ENCODE measurements at regions not wholly inside any gene's neighbourhood (a gene's known extent, or its start where the extent isn't known, plus 50 kb on each side); places are given as distances from the start of the nearest gene placed in this dataset.

DNA sequence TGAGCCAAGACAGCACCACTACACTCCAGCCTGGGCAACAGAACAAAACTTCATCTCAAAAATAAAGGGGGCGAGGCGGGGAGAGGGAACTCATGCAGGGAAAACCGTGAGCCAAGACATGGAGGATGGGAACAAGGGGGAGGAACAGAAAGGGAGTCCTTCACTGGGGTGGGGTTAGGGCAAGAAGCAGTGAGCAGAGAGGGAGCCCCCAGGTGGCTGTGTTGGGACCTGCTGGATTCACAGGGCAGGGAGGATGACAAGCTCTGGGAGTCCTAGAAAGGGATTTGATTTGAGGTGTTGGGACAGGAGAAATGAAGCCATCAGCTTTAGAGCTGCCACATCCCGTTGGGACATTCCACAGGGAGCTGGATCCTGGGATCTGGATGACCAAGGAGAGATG is 90.6 kb upstream of the TOP1 start:
- H3K27me3 ChIP-seq, result no peaks in the 10 kb centered on the region
- no peak overlapping the region for H3K27ac ChIP-seq
- no peak overlapping the region for H3K4me3 ChIP-seq
- no peaks in the 10 kb centered on the region for H3K9me3 ChIP-seq
- TF ChIP-seq, protein P1, sequence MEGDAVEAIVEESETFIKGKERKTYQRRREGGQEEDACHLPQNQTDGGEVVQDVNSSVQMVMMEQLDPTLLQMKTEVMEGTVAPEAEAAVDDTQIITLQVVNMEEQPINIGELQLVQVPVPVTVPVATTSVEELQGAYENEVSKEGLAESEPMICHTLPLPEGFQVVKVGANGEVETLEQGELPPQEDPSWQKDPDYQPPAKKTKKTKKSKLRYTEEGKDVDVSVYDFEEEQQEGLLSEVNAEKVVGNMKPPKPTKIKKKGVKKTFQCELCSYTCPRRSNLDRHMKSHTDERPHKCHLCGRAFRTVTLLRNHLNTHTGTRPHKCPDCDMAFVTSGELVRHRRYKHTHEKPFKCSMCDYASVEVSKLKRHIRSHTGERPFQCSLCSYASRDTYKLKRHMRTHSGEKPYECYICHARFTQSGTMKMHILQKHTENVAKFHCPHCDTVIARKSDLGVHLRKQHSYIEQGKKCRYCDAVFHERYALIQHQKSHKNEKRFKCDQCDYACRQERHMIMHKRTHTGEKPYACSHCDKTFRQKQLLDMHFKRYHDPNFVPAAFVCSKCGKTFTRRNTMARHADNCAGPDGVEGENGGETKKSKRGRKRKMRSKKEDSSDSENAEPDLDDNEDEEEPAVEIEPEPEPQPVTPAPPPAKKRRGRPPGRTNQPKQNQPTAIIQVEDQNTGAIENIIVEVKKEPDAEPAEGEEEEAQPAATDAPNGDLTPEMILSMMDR (IDR thresholded peaks at IDR 0.05), result no peak
- DNase-seq (ENCODE audit: low spot score), result no peak
- H3K4me1 ChIP-seq, result no peaks in the 10 kb centered on the region
- no peaks in the 10 kb centered on the region for H3K36me3 ChIP-seq

DNA sequence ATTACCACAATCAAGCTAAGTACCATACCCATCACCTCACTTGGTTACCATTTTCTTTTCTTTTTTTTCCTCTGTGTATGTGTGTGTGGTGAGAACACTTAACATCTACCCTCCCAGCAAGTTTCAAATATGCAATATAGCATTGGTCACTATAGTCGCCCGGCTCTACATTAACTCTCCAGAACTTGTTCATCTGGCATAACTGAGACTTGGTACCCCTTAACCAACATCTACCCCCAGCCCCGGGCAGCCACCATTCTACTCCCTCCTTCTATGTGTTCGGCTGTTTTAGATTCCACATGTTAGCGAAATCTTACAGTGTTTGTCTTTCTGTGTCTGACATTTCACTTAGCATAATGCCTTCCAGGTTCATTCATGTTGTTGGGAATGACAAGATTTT is 89.0 kb upstream of the TOP1 start:
- TF ChIP-seq, protein P1 (IDR thresholded peaks at IDR 0.05), result no peak

DNA sequence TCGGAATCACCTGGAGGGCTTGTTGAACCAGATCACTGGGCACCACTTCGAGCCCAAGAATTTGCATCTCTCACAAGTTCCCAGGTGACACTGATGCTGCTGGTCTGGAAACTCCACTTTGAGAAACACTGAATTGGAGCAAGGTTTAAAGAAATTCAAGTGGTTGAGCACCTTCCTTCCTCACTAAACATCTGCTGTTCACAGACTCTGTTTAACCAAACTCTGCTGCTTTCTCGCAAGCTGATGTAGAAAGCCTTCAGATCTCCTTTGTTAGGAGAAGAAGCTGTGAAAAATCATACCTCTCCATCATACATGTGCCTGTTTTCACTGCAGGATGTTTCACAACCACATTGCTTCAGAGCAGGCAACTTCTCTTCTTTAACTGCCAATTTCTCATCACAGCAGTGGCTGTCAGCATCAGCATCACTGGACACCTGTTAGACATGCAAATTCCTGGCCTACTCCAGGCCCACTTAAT is 87.5 kb upstream of the TOP1 start:
- TF ChIP-seq, protein P1 (IDR thresholded peaks at IDR 0.05), result no peak
- H3K36me3 ChIP-seq, result no peaks in the 10 kb centered on the region
- no peaks in the 10 kb centered on the region for H3K9me3 ChIP-seq
- H3K27me3 ChIP-seq, result no peaks in the 10 kb centered on the region
- no peak overlapping the region for H3K27ac ChIP-seq
- H3K4me3 ChIP-seq, result no peak overlapping the region
- H3K4me1 ChIP-seq, result no peaks in the 10 kb centered on the region
- DNase-seq (ENCODE audit: low spot score), result no peak

More for the DNA sequence above, 89.0 kb upstream of the TOP1 start:
- Histone ChIP-seq H3K4me3 (no peak overlapping the region), H3K9me3 (no peaks in the 10 kb centered on the region), H3K4me1 (no peaks in the 10 kb centered on the region), H3K27me3 (no peaks in the 10 kb centered on the region), H3K36me3 (no peaks in the 10 kb centered on the region), H3K27ac (no peak overlapping the region)
- DNase-seq (ENCODE audit: low spot score), result no peak

DNA sequence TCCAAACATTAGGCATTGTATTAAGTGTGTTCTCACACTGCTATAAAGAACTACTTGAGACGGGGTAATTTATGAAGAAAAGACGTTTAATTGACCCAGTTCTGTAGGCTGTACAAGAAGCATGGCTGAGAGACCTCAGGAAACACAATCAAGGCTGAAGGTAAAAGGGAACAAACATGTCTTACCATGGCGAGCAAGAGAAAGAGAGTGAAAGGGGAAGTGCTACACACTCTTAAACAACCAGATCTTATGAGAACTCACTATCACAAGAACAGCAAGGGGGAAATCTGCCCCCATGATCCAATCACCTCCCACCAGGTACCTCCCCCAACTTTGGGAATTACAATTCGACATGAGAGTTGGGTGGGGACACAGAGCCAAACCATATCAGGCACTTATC is 86.6 kb upstream of the TOP1 start:
- H3K27ac ChIP-seq, result no peak overlapping the region
- H3K9me3 ChIP-seq, result no peaks in the 10 kb centered on the region
- DNase-seq (ENCODE audit: low spot score), result no peak
- H3K27me3 ChIP-seq, result no peaks in the 10 kb centered on the region
- no peaks in the 10 kb centered on the region for H3K4me1 ChIP-seq
- TF ChIP-seq, protein P1 (IDR thresholded peaks at IDR 0.05), result no peak
- H3K36me3 ChIP-seq, result no peaks in the 10 kb centered on the region
- no peak overlapping the region for H3K4me3 ChIP-seq

DNA sequence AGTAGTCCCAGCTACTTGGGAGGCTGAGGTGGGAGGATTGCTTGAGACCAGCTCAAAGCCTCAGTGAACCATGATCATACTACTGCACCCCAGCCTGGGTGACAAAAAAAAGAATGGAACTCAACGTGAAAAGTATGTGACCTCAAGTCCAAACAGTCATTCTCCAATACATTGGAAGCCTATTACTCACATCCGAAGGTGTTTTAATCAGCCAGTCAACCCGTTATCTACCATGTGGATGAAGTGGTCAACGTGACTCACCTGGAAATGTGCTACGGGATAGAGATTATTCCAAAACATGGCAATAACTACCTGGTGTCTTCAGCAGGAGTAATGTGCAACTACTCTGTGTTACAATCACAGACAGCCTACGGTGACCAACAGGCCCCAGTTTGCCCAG is 85.8 kb upstream of the TOP1 start:
- Histone ChIP-seq H3K36me3 (no peaks in the 10 kb centered on the region), H3K9me3 (no peaks in the 10 kb centered on the region), H3K27ac (no peak overlapping the region), H3K4me1 (no peaks in the 10 kb centered on the region), H3K27me3 (no peaks in the 10 kb centered on the region), H3K4me3 (no peak overlapping the region)
- DNase-seq (ENCODE audit: low spot score), result no peak
- TF ChIP-seq, protein P1 (IDR thresholded peaks at IDR 0.05), result no peak

DNA sequence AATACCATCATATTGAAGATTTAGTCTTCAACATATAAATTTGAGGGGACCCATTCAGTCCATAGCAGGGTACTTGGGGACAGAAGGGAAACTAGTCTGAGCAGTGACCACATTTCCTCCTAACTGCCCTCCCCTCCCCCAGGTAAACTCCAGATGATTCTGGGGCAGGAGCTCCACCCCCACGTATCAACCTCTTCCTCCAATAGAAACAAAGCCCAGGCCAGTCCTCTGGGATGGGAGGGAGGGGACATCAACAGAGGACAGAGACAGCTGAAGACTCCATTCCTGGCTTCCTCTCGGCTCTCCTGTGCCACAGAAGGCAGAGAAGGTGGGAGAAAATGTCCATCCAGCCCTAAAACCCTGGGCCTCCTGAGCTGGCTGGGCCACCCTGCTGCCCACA is 85.0 kb upstream of the TOP1 start:
- Histone ChIP-seq H3K4me3 (no peak overlapping the region), H3K9me3 (no peaks in the 10 kb centered on the region), H3K27me3 (no peaks in the 10 kb centered on the region), H3K4me1 (no peaks in the 10 kb centered on the region), H3K36me3 (no peaks in the 10 kb centered on the region), H3K27ac (no peak overlapping the region)
- DNase-seq (ENCODE audit: low spot score), result no peak
- TF ChIP-seq, protein P1 (IDR thresholded peaks at IDR 0.05), result no peak

All from right atrium auricular region (tissue), 2 donors.